ENCODE measurements at regions not wholly inside any gene's neighbourhood (a gene's known extent, or its start where the extent isn't known, plus 50 kb on each side); places are given as distances from the start of the nearest gene placed in this dataset.

DNA sequence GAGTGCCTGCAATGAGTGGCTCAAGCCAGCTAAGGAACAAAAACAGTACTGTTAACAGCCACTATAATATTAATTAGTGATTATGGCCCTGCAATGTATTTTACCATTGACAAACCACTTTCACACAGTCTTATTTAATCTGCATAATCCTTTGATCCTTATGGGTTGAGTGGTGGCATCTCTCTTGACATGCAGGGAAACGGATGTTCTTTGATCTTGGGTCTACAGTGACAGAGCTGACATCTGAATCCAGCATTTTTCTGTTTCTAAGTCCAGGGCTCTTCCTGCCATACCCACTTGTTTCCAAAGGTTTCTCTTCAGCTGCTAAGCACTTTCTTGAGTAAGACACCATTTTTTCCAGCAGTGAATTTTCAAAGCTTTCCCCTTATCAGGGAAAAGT, 277.7 kb upstream of the ROPN1 start:
- TF ChIP-seq CTCF (IDR thresholded peaks at IDR 0.05; ENCODE audit: insufficient read depth, low read length, poor library complexity, severe bottlenecking) = no peak
- DNase-seq (ENCODE audit: low read depth) = no peak
- Histone ChIP-seq H3K36me3 (ENCODE audit: control insufficient read depth, insufficient read depth, low read length) (no peaks in the 10 kb centered on the region), H3K4me3 (ENCODE audit: low read depth, low read length) (no peak overlapping the region), H3K27me3 (ENCODE audit: control insufficient read depth, insufficient read depth, low read length) (no peaks in the 10 kb centered on the region)

GRCh38 chr3:124272605-124273151, 280.8 kb upstream of the ROPN1 start:
- Histone ChIP-seq H3K27me3 (ENCODE audit: control insufficient read depth, insufficient read depth, low read length) (no peaks in the 10 kb centered on the region), H3K36me3 (ENCODE audit: control insufficient read depth, insufficient read depth, low read length) (no peaks in the 10 kb centered on the region), H3K4me3 (ENCODE audit: low read depth, low read length) (no peak overlapping the region)
- TF ChIP-seq CTCF (IDR thresholded peaks at IDR 0.05; ENCODE audit: insufficient read depth, low read length, poor library complexity, severe bottlenecking) = no peak
- no peak for DNase-seq (ENCODE audit: low read depth)

GRCh38 chr3:124273651-124274050, 281.7 kb upstream of the ROPN1 start:
- Histone ChIP-seq H3K36me3 (ENCODE audit: control insufficient read depth, insufficient read depth, low read length) (no peaks in the 10 kb centered on the region), H3K27me3 (ENCODE audit: control insufficient read depth, insufficient read depth, low read length) (no peaks in the 10 kb centered on the region), H3K4me3 (ENCODE audit: low read depth, low read length) (no peak overlapping the region)
- no peak for DNase-seq (ENCODE audit: low read depth)
- TF ChIP-seq CTCF (IDR thresholded peaks at IDR 0.05; ENCODE audit: insufficient read depth, low read length, poor library complexity, severe bottlenecking) = no peak

DNA sequence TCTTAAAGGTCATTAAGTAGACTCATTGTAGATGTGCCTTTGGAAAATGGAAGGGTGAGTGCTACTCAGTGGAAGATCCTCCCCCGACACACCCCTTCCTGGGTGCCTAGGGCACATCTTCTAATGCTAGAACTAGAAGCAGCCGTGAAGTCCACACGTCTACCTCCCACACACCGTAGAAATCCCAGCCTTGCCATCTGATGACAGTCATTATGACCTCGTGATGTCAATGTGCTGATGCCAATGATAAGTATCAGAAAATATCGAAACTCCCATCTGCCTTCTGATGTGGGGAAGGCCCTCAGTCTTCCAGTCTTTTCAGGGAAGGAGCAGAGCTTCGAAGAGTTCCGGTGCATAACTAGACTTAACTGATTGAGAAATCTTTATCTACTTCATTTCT, 282.1 kb upstream of the ROPN1 start:
- TF ChIP-seq CTCF (IDR thresholded peaks at IDR 0.05; ENCODE audit: insufficient read depth, low read length, poor library complexity, severe bottlenecking) = no peak
- no peak for DNase-seq (ENCODE audit: low read depth)
- H3K36me3 ChIP-seq (ENCODE audit: control insufficient read depth, insufficient read depth, low read length) = no peaks in the 10 kb centered on the region
- H3K4me3 ChIP-seq (ENCODE audit: low read depth, low read length) = no peak overlapping the region
- H3K27me3 ChIP-seq (ENCODE audit: control insufficient read depth, insufficient read depth, low read length) = no peaks in the 10 kb centered on the region

- Histone ChIP-seq H3K27me3 (ENCODE audit: control insufficient read depth, insufficient read depth, low read length) (no peaks in the 10 kb centered on the region), H3K36me3 (ENCODE audit: control insufficient read depth, insufficient read depth, low read length) (no peaks in the 10 kb centered on the region), H3K4me3 (ENCODE audit: low read depth, low read length) (no peak overlapping the region)
- no peak for DNase-seq (ENCODE audit: low read depth)
- no peak for TF ChIP-seq CTCF (IDR thresholded peaks at IDR 0.05; ENCODE audit: insufficient read depth, low read length, poor library complexity, severe bottlenecking)
These were observed 283.5 kb upstream of the ROPN1 start for GRCh38 chr3:124275412-124275811.

GRCh38 chr3:124276133-124276532, 284.2 kb upstream of the ROPN1 start:
- TF ChIP-seq CTCF (IDR thresholded peaks at IDR 0.05; ENCODE audit: insufficient read depth, low read length, poor library complexity, severe bottlenecking) = no peak
- no peak for DNase-seq (ENCODE audit: low read depth)
- H3K36me3 ChIP-seq (ENCODE audit: control insufficient read depth, insufficient read depth, low read length) = no peaks in the 10 kb centered on the region
- H3K27me3 ChIP-seq (ENCODE audit: control insufficient read depth, insufficient read depth, low read length) = no peaks in the 10 kb centered on the region
- no peak overlapping the region for H3K4me3 ChIP-seq (ENCODE audit: low read depth, low read length)
